ENCODE measurements at regions not wholly inside any gene's neighbourhood (a gene's known extent, or its start where the extent isn't known, plus 50 kb on each side); places are given as distances from the start of the nearest gene placed in this dataset.

DNA sequence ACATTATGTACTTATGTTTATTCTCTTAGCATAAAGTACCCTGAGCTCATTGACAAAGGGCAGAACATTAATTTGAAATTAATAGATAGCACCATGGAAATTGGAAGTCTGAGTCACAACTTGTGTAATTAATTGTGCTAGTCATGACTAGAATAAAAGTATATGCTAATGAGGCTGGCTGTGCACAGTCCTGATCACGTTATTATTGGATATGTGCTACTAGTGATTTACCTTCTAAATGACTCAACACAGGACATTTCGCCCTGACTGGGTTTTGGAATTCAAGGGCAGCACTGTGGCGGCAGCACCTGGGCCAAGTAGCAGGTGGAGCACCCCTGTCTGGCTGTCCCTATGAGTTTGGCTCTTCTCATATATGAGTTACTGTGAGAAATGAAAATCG lies 341.8 kb downstream of the ICE1 start:
- Mint-ChIP-seq H3K4me3 (no peak overlapping the region), H3K4me1 (ENCODE audit: unreplicated experiment) (no peaks in the 10 kb centered on the region), H3K36me3 (no peaks in the 10 kb centered on the region), H3K27ac (no peak overlapping the region), H3K27me3 (peaks cover 6% of the 10 kb centered on the region), H3K9me3 (no peaks in the 10 kb centered on the region)
- TF ChIP-seq, protein P1, sequence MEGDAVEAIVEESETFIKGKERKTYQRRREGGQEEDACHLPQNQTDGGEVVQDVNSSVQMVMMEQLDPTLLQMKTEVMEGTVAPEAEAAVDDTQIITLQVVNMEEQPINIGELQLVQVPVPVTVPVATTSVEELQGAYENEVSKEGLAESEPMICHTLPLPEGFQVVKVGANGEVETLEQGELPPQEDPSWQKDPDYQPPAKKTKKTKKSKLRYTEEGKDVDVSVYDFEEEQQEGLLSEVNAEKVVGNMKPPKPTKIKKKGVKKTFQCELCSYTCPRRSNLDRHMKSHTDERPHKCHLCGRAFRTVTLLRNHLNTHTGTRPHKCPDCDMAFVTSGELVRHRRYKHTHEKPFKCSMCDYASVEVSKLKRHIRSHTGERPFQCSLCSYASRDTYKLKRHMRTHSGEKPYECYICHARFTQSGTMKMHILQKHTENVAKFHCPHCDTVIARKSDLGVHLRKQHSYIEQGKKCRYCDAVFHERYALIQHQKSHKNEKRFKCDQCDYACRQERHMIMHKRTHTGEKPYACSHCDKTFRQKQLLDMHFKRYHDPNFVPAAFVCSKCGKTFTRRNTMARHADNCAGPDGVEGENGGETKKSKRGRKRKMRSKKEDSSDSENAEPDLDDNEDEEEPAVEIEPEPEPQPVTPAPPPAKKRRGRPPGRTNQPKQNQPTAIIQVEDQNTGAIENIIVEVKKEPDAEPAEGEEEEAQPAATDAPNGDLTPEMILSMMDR (conservative IDR thresholded peaks at IDR 0.05), result no peak
- no peak for DNase-seq (ENCODE audit: extremely low spot score, unreplicated experiment)

- no peaks in the 10 kb centered on the region for H3K9me3 Mint-ChIP-seq
- no peaks in the 10 kb centered on the region for H3K4me1 Mint-ChIP-seq (ENCODE audit: unreplicated experiment)
- H3K4me3 Mint-ChIP-seq, result no peak overlapping the region
- no peaks in the 10 kb centered on the region for H3K27me3 Mint-ChIP-seq
- TF ChIP-seq, protein P1 (conservative IDR thresholded peaks at IDR 0.05), result no peak
- DNase-seq (ENCODE audit: extremely low spot score, unreplicated experiment), result no peak
- no peaks in the 10 kb centered on the region for H3K36me3 Mint-ChIP-seq
- H3K27ac Mint-ChIP-seq, result no peak overlapping the region
Observed at GRCh38 chr5:5756762-5757161, 334.3 kb downstream of the ICE1 start.

DNA sequence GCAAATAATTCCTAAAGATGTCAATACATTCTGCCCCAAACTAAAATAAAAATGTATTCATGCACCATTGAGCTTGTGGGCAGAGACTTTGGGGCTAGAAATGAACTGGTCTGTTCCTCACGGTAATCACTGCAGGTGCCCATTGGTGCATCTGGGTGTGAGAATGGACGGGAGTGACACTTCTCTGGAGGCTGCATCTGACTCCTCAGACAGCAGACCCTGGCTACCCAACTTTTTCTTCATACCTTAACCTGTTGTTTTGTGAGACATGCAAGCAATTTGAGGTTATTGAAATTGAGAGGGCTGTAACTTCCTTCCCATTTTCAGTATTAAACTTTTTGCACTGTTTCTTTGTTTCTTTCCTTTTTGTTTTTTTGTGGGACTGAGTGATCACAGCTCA lies 333.4 kb downstream of the ICE1 start:
- no peak overlapping the region for H3K4me3 Mint-ChIP-seq
- no peaks in the 10 kb centered on the region for H3K36me3 Mint-ChIP-seq
- DNase-seq (ENCODE audit: extremely low spot score, unreplicated experiment), result no peak
- H3K27ac Mint-ChIP-seq, result no peak overlapping the region
- no peaks in the 10 kb centered on the region for H3K9me3 Mint-ChIP-seq
- no peaks in the 10 kb centered on the region for H3K4me1 Mint-ChIP-seq (ENCODE audit: unreplicated experiment)
- H3K27me3 Mint-ChIP-seq, result no peaks in the 10 kb centered on the region
- TF ChIP-seq, protein P1 (conservative IDR thresholded peaks at IDR 0.05), result no peak

- Mint-ChIP-seq H3K27ac (no peak overlapping the region), H3K9me3 (no peaks in the 10 kb centered on the region), H3K4me1 (ENCODE audit: unreplicated experiment) (no peaks in the 10 kb centered on the region), H3K4me3 (no peak overlapping the region), H3K36me3 (no peaks in the 10 kb centered on the region), H3K27me3 (peaks cover 5% of the 10 kb centered on the region)
- TF ChIP-seq, protein P1 (conservative IDR thresholded peaks at IDR 0.05), result no peak
- no peak for DNase-seq (ENCODE audit: extremely low spot score, unreplicated experiment)
Observed at GRCh38 chr5:5752844-5753243, 330.4 kb downstream of the ICE1 start.

DNA sequence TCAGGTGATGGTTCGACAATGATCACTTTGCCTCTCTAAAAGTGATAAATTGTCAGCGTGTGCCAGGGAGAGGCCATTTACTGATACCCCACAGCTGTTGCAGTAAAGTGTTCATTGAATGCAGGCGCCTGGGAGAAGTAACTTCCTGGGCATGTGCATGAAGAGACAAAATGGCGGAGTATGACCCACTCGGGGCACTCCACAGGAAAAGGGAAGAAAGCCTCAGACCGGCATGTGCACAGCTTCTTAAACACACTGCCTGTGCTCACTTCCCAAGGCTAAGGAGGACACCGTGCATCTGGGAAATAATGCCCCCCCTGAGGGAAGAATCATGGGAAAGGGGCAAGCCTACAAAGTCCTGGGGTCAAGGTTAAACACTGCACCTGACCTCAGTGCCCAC lies 329.5 kb downstream of the ICE1 start:
- Mint-ChIP-seq H3K4me1 (ENCODE audit: unreplicated experiment) (no peaks in the 10 kb centered on the region), H3K36me3 (no peaks in the 10 kb centered on the region), H3K4me3 (no peak overlapping the region), H3K27me3 (peaks cover 5% of the 10 kb centered on the region), H3K9me3 (no peaks in the 10 kb centered on the region), H3K27ac (no peak overlapping the region)
- TF ChIP-seq, protein P1 (conservative IDR thresholded peaks at IDR 0.05), result no peak
- DNase-seq (ENCODE audit: extremely low spot score, unreplicated experiment), result no peak

DNA sequence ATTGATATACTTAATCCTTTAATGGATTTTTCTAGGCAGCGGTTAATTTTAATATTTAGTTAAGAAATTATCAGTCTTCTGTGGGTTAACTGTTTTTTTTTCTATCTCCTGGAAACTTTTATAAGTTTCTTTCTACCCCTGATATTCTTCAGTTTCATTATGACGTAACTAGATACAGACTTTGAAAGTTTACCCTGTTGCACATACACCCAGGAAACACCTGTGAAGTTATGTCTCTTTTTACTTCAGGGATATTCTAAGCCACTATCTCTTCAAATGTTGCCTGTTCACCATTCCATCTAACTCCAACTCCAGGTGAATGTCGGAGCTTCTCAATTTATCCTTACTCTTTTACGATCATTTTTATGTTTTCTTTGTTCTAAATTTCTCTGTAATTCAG lies 329.0 kb downstream of the ICE1 start:
- no peak overlapping the region for H3K4me3 Mint-ChIP-seq

More for the DNA sequence above, 329.0 kb downstream of the ICE1 start:
- TF ChIP-seq, protein P1 (conservative IDR thresholded peaks at IDR 0.05), result no peak
- no peaks in the 10 kb centered on the region for H3K9me3 Mint-ChIP-seq
- H3K4me1 Mint-ChIP-seq (ENCODE audit: unreplicated experiment), result no peaks in the 10 kb centered on the region
- H3K36me3 Mint-ChIP-seq, result no peaks in the 10 kb centered on the region
- DNase-seq (ENCODE audit: extremely low spot score, unreplicated experiment), result no peak
- no peak overlapping the region for H3K27ac Mint-ChIP-seq
- H3K27me3 Mint-ChIP-seq, result peaks cover 5% of the 10 kb centered on the region
